HFF-Myc (cell line): ENCODE measurements at regions not wholly inside any gene's neighbourhood (a gene's known extent, or its start where the extent isn't known, plus 50 kb on each side); places are given as distances from the start of the nearest gene placed in this dataset.
A peak's percentile ranks its signal among the peaks of the same experiment; 100 is the strongest.

Source experiments
- DNase-seq: peaks from one replicate; pipeline ENCODE4 v3.0.0-alpha.2; 2011; ENCODE audit warnings: low read depth; ENCODE audit errors: extremely low read depth
- H3K4me3 ChIP-seq: replicated peaks from 2 replicates; pipeline ENCODE4 v1.5.1; 2011; ENCODE audit warnings: low read depth, mild to moderate bottlenecking, control low read depth, low read length
- CTCF ChIP-seq: IDR thresholded peaks from 2 replicates; pipeline ENCODE4 v1.5.1; 2012; ENCODE audit warnings: mild to moderate bottlenecking, low read depth, low read length, control low read depth; ENCODE audit errors: missing control alignments

DNA sequence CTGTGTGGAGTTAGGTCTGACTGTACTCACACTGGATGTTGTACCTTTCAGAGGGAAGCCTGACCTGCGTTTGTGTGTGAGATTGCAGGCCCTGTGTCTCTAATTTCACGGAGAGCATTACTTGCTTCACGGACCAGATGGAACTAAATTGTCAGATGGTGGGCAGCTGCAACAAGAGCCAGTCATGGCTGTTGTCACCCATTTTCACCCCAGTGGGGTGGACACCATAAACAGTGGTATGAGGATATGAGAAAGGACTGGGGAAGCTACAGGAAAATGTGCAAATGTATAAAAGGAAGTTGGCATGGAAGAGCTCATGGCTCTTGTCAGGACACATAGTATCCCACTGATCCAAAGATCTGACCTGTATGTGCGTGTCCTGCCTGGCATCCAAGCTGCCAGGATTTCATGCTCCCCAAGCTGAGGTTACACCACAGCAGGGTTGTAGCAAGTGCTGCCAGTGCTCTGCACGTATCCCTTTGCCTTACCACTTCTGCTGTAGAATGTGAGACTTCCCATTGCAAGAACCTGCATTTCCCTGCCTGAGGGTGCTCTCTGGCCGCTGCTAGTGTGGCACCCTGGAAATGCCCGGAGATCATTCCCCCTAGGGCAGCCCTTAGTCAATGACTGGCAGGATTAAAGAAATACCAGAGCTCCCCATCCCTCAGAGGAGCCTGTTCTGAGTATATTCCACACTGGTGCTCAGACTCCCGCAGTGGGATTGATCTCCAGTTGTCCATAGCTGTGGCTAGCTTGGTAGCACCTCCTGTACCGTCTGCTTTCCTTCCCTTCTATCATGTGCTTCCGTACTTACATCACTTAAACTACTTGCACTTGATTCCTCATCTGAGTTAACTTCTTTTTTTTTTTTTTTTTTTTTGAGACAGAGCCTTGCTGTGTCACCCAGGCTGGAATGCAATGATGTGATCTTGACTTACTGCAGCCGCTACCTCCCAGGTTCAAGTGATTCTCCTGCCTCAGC, 70.4 kb upstream of the TANC2 start:
- H3K4me3 ChIP-seq, result no peak overlapping the region
- DNase-seq, result no peak
- no peak for TF ChIP-seq CTCF

DNA sequence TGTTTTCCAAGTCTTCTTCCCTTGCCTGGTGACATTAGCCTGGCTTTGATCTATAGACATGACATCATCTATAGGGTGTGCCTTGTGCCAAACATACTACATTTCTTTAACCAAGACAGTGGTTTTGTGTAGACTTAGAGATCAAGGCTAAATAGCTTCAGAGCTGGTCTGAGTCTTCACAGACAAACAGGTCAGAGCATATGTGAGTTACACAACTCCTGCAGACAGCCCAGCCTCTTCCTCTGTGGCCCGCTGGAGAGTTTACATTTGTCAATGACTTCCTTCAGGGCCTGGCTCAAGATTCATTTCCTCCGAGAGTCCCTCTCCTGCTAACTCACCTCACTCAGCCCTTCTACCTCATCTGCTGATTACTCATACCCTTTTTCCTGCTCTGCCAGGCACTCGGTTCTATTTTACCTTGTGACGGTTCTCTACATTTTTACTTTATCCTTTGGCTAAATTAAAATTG, 73.1 kb upstream of the TANC2 start:
- TF ChIP-seq CTCF, result no peak
- no peak overlapping the region for H3K4me3 ChIP-seq
- DNase-seq, result peak; percentile 32

DNA sequence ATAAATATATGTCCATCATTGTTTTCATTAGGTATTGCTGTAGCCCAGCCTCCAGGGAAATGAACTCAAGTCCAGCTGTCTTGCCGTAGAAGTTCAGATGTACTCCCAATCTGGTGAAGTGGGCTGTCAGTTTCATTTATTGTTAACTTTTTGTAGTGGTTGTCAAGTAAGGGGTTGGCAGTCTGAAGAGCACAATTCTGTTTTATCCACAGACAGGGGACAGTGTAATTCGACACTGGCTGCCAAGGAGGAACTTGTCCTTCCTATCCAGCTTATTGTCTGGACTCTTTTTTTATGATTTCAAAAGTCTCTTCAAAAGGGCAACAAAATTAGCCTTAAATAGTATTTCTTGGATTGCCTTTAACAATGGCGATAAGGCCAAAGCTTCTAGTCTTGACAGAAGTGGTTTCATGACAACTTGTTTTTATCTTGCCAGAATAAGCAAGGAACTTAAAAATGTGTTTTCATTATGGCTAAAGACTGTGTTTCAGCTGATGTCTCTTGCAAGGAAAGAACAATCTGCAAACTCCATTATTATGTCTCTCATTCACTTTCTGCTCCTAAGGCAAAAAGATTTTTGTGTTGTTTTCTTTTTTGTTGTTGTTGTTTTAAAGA, 73.9 kb upstream of the TANC2 start:
- no peak for TF ChIP-seq CTCF
- no peak overlapping the region for H3K4me3 ChIP-seq
- DNase-seq, result no peak

DNA sequence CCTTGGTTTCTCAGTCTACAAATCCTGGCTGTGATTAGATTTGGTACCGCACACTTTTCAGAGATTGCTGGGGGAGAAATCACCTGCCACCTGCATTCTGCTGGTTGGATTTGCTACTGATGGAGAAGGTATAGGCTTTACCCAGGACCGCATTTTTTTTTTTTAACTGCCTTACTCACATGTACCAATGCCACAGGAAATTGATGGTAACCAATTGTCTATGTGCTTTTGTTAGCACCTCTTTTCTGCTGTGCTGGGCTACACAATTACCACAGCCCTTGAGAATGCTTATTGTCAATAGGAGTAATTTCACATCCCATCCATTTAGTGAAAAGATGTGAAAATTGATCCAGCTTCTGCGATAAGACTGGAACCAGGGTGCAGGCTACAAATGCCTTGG, 74.4 kb upstream of the TANC2 start:
- no peak for DNase-seq
- TF ChIP-seq CTCF, result no peak
- no peak overlapping the region for H3K4me3 ChIP-seq

GRCh38 chr17:62888765-62889164, 77.3 kb upstream of the TANC2 start:
- no peak for DNase-seq
- no peak for TF ChIP-seq CTCF
- no peak overlapping the region for H3K4me3 ChIP-seq

- H3K4me3 ChIP-seq, result no peak overlapping the region
- no peak for DNase-seq
- no peak for TF ChIP-seq CTCF
Observed at GRCh38 chr17:62888148-62888547, 77.9 kb upstream of the TANC2 start.
